Thyroid gland (tissue), 4 donors: ENCODE measurements at regions not wholly inside any gene's neighbourhood (a gene's known extent, or its start where the extent isn't known, plus 50 kb on each side); places are given as distances from the start of the nearest gene placed in this dataset.

ENCODE experiments used
- POLR2A ChIP-seq, 2 donors: fragments of 450-650 bp; IDR thresholded peaks; one replicate each; pipeline ENCODE4 v1.6.1; 2017; ENCODE audit warnings: antibody characterized with exemption in 2 of 2, mild to moderate bottlenecking in 2 of 2, moderate library complexity in 1 of 2
- TF ChIP-seq, protein P1 (sequence below), 6 experiments: fragments of 200-600 bp in 3 of 6; fragments of 450-650 bp in 3 of 6; sonication (generic) in 3 of 6; IDR thresholded peaks; one replicate each; pipeline ENCODE4 v1.5.1; 2016 to 2019; ENCODE audit warnings: antibody characterized with exemption in 6 of 6, mild to moderate bottlenecking in 2 of 6, inconsistent platforms in 1 of 6, moderate library complexity in 1 of 6

DNA sequence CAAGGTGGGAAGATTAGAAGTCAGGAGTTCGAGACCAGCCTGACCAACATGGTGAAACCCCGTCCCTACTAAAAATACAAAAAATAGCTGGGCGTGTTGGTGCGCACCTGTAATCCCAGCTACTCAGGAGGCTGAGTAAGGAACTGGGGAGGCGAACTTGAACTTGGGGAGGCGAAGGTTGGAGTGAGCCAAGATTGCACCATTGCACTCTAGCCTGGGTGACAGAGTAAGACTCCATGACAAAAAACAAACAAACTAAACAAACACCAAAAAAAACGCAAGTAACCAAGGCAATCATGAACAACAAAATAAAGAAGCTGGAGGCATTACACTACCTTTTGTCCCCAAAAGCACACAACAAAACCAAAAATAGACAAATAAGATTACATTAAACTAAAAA, 547.3 kb upstream of the GBE1 start:
- TF ChIP-seq, protein P1, sequence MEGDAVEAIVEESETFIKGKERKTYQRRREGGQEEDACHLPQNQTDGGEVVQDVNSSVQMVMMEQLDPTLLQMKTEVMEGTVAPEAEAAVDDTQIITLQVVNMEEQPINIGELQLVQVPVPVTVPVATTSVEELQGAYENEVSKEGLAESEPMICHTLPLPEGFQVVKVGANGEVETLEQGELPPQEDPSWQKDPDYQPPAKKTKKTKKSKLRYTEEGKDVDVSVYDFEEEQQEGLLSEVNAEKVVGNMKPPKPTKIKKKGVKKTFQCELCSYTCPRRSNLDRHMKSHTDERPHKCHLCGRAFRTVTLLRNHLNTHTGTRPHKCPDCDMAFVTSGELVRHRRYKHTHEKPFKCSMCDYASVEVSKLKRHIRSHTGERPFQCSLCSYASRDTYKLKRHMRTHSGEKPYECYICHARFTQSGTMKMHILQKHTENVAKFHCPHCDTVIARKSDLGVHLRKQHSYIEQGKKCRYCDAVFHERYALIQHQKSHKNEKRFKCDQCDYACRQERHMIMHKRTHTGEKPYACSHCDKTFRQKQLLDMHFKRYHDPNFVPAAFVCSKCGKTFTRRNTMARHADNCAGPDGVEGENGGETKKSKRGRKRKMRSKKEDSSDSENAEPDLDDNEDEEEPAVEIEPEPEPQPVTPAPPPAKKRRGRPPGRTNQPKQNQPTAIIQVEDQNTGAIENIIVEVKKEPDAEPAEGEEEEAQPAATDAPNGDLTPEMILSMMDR (IDR thresholded peaks at IDR 0.05) = no peak
- no peak for TF ChIP-seq POLR2A (IDR thresholded peaks at IDR 0.05)
